GM12878 (cell line): ENCODE measurements at regions not wholly inside any gene's neighbourhood (a gene's known extent, or its start where the extent isn't known, plus 50 kb on each side); places are given as distances from the start of the nearest gene placed in this dataset.

Experiments used
- CTCF ChIP-seq, 3 experiments: IDR thresholded peaks in 2 of 3; conservative IDR thresholded peaks in 1 of 3; 2 replicates each; pipeline ENCODE4 v1.5.1; 2011; ENCODE audit warnings: low read depth in 3 of 3, low read length in 3 of 3, mild to moderate bottlenecking in 3 of 3, control low read depth in 2 of 3, moderate library complexity in 2 of 3, inconsistent platforms in 1 of 3, mixed read lengths in 1 of 3; ENCODE audit not compliant: control insufficient read depth in 2 of 3, insufficient read depth in 1 of 3; ENCODE audit errors: extremely low read depth in 1 of 3
- GABPA ChIP-seq: IDR thresholded peaks from 2 replicates; pipeline ENCODE4 v1.6.1; 2014; ENCODE audit warnings: antibody characterized with exemption, low read depth, mild to moderate bottlenecking, inconsistent platforms
- NFIC ChIP-seq: IDR thresholded peaks from 2 replicates; pipeline ENCODE4 v1.6.1; 2012; ENCODE audit warnings: low read depth, mild to moderate bottlenecking, inconsistent platforms, low read length, moderate library complexity
- NFYB ChIP-seq: IDR thresholded peaks from 2 replicates; pipeline ENCODE4 v1.6.1; 2011; ENCODE audit warnings: low read depth, mild to moderate bottlenecking, low read length, improper control_type of control experiment, moderate library complexity; ENCODE audit not compliant: insufficient read depth
- RCOR1 ChIP-seq: conservative IDR thresholded peaks from 2 replicates; pipeline ENCODE4 v1.6.1; 2012; ENCODE audit warnings: low read depth, low read length, improper control_type of control experiment
- SRF ChIP-seq, 2 experiments: IDR thresholded peaks; 2 replicates each; pipeline ENCODE4 v1.6.1; 2011; ENCODE audit warnings: low read depth in 2 of 2, low read length in 2 of 2, mild to moderate bottlenecking in 1 of 2, moderate library complexity in 1 of 2
- SUZ12 ChIP-seq: fragments of 200-600 bp; sonication (generic); IDR thresholded peaks from one replicate; pipeline ENCODE4 v1.6.1; 2018; ENCODE audit warnings: antibody characterized with exemption, mild to moderate bottlenecking; ENCODE audit not compliant: unreplicated experiment
- USF2 ChIP-seq: IDR thresholded peaks from 2 replicates; pipeline ENCODE4 v1.6.1; 2011; ENCODE audit warnings: low read depth, low read length, improper control_type of control experiment, borderline replicate concordance
- YY1 ChIP-seq: IDR thresholded peaks from 2 replicates; pipeline ENCODE4 v1.6.1; 2011; ENCODE audit warnings: low read depth, mild to moderate bottlenecking, low read length

GRCh38 chr5:17788351-17788750 is 154.1 kb downstream of the TAF11L14 start:
- TF ChIP-seq NFYB: no peak
- no peak for TF ChIP-seq RCOR1
- no peak for TF ChIP-seq CTCF (IDR thresholded peaks at IDR 0.05 in 2 of 3, conservative IDR thresholded peaks at IDR 0.05 in 1 of 3; ENCODE audit: control insufficient read depth in 2 of 3, extremely low read depth in 1 of 3, insufficient read depth in 1 of 3, low read depth in 3 of 3, low read length in 3 of 3)
- no peak for TF ChIP-seq YY1
- no peak for TF ChIP-seq USF2
- no peak for TF ChIP-seq GABPA
- no peak for TF ChIP-seq SRF (IDR thresholded peaks at IDR 0.05; ENCODE audit: low read depth in 2 of 2, low read length in 2 of 2)
- no peak for TF ChIP-seq SUZ12
- TF ChIP-seq NFIC: no peak
